ENCODE measurements at regions not wholly inside any gene's neighbourhood (a gene's known extent, or its start where the extent isn't known, plus 50 kb on each side); places are given as distances from the start of the nearest gene placed in this dataset.

- no peak for DNase-seq (ENCODE audit: insufficient read length, low spot score, missing footprints)
- Histone ChIP-seq H3K36me3 (ENCODE audit: insufficient read depth, low read length) (no peaks in the 10 kb centered on the region), H3K4me2 (ENCODE audit: insufficient read depth, low read length) (no peak overlapping the region), H3K79me2 (ENCODE audit: insufficient read depth, low read length) (no peaks in the 10 kb centered on the region), H3K27ac (ENCODE audit: low read depth, low read length) (no peak overlapping the region), H3K9me3 (ENCODE audit: low read depth, low read length) (no peaks in the 10 kb centered on the region), H3K27me3 (ENCODE audit: insufficient read depth, low read length) (no peaks in the 10 kb centered on the region), H3K4me1 (ENCODE audit: insufficient read depth, low read length) (peaks cover 9% of the 10 kb centered on the region), H2AFZ (ENCODE audit: low read length) (no peak overlapping the region), H3K4me3 (ENCODE audit: insufficient read depth, low read length) (no peak overlapping the region), H4K20me1 (ENCODE audit: insufficient read depth, low read length) (no peaks in the 10 kb centered on the region)
- TF ChIP-seq, protein P1, sequence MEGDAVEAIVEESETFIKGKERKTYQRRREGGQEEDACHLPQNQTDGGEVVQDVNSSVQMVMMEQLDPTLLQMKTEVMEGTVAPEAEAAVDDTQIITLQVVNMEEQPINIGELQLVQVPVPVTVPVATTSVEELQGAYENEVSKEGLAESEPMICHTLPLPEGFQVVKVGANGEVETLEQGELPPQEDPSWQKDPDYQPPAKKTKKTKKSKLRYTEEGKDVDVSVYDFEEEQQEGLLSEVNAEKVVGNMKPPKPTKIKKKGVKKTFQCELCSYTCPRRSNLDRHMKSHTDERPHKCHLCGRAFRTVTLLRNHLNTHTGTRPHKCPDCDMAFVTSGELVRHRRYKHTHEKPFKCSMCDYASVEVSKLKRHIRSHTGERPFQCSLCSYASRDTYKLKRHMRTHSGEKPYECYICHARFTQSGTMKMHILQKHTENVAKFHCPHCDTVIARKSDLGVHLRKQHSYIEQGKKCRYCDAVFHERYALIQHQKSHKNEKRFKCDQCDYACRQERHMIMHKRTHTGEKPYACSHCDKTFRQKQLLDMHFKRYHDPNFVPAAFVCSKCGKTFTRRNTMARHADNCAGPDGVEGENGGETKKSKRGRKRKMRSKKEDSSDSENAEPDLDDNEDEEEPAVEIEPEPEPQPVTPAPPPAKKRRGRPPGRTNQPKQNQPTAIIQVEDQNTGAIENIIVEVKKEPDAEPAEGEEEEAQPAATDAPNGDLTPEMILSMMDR (IDR thresholded peaks at IDR 0.05; ENCODE audit: extremely low read depth, low read depth, low read length): no peak
These were observed 879.0 kb downstream of the LTN1 start for GRCh38 chr21:28113718-28114117.

DNA sequence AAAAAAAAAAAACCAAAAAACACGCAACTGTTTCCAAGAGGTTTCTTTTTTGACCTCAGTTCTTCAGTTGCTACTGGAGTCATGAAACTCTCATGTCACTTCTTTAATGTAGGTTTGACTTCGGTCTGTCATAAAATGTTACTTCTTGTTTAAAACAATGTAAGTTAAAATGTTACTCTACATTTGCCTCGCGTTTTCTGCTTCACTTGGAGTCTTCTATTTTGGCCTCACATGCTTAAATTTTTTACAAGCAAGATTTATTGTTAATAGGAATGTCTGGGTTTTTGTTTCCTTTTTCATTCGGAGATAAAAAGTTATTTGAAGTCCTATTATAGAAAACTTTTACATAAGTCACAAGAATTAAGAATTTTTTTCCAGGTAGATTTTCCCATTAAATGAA lies 880.2 kb downstream of the LTN1 start:
- no peak for DNase-seq (ENCODE audit: insufficient read length, low spot score, missing footprints)
- H3K36me3 ChIP-seq (ENCODE audit: insufficient read depth, low read length): no peaks in the 10 kb centered on the region
- no peak overlapping the region for H3K27ac ChIP-seq (ENCODE audit: low read depth, low read length)
- H3K27me3 ChIP-seq (ENCODE audit: insufficient read depth, low read length): no peaks in the 10 kb centered on the region
- TF ChIP-seq, protein P1 (IDR thresholded peaks at IDR 0.05; ENCODE audit: extremely low read depth, low read depth, low read length): no peak
- H2AFZ ChIP-seq (ENCODE audit: low read length): no peak overlapping the region
- H4K20me1 ChIP-seq (ENCODE audit: insufficient read depth, low read length): no peaks in the 10 kb centered on the region
- H3K79me2 ChIP-seq (ENCODE audit: insufficient read depth, low read length): no peaks in the 10 kb centered on the region
- H3K4me1 ChIP-seq (ENCODE audit: insufficient read depth, low read length): peaks cover 9% of the 10 kb centered on the region
- H3K4me2 ChIP-seq (ENCODE audit: insufficient read depth, low read length): no peak overlapping the region
- H3K4me3 ChIP-seq (ENCODE audit: insufficient read depth, low read length): no peak overlapping the region
- H3K9me3 ChIP-seq (ENCODE audit: low read depth, low read length): no peaks in the 10 kb centered on the region

DNA sequence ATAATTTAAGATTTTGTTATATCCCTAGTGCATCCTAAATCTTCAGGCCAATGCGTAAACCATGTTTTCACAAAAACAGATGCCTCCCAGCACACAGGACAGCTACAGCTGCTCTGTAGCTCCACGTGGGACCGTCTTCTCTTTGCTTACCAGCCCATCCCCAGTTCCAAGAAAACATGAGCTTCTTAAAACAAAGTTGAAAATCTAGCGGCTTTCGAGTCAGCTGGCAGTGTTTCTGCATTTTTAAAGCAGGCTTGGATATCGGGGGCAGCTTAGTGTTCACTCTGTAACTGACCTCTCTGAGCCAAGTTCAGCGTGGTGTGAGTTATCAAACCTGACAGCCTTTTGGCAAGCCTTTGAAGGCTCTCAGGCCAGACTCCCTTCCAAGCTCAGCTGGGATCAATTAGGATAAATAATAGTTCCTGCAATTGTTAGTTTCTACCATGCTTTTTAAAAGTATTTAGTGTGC lies 881.5 kb downstream of the LTN1 start:
- H3K27ac ChIP-seq (ENCODE audit: low read depth, low read length): no peak overlapping the region
- H3K9me3 ChIP-seq (ENCODE audit: low read depth, low read length): no peaks in the 10 kb centered on the region

DNA sequence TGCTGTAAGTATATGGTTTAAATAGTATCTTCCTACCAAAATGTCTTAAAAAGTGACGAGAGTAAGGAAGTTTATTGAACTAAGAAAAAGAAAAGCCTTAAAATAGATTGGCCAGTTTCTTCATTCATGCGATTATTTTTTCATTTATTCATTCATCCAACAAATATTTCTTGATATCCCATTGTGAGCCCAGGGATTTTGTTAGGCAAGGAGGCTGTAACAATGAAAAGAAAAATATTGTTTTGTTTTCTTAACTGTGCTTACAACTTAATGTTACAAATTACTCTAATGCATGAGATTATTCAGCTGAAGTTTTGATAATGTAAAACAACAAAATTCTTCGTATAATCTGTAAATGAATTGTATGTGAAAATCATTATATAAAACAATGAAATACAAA lies 882.0 kb downstream of the LTN1 start:
- TF ChIP-seq, protein P1 (IDR thresholded peaks at IDR 0.05; ENCODE audit: extremely low read depth, low read depth, low read length): no peak
- no peak overlapping the region for H3K27ac ChIP-seq (ENCODE audit: low read depth, low read length)
- H4K20me1 ChIP-seq (ENCODE audit: insufficient read depth, low read length): no peaks in the 10 kb centered on the region
- no peaks in the 10 kb centered on the region for H3K9me3 ChIP-seq (ENCODE audit: low read depth, low read length)
- no peak for DNase-seq (ENCODE audit: insufficient read length, low spot score, missing footprints)
- H2AFZ ChIP-seq (ENCODE audit: low read length): no peak overlapping the region
- no peaks in the 10 kb centered on the region for H3K79me2 ChIP-seq (ENCODE audit: insufficient read depth, low read length)
- no peaks in the 10 kb centered on the region for H3K27me3 ChIP-seq (ENCODE audit: insufficient read depth, low read length)
- no peaks in the 10 kb centered on the region for H3K36me3 ChIP-seq (ENCODE audit: insufficient read depth, low read length)
- no peak overlapping the region for H3K4me3 ChIP-seq (ENCODE audit: insufficient read depth, low read length)
- peaks cover 9% of the 10 kb centered on the region for H3K4me1 ChIP-seq (ENCODE audit: insufficient read depth, low read length)
- peak overlapping the region; percentile 73 for H3K4me2 ChIP-seq (ENCODE audit: insufficient read depth, low read length)

More for the DNA sequence above, 881.5 kb downstream of the LTN1 start:
- Histone ChIP-seq H3K27me3 (ENCODE audit: insufficient read depth, low read length) (no peaks in the 10 kb centered on the region), H3K79me2 (ENCODE audit: insufficient read depth, low read length) (no peaks in the 10 kb centered on the region), H3K36me3 (ENCODE audit: insufficient read depth, low read length) (no peaks in the 10 kb centered on the region), H3K4me1 (ENCODE audit: insufficient read depth, low read length) (peaks cover 9% of the 10 kb centered on the region), H3K4me2 (ENCODE audit: insufficient read depth, low read length) (peak overlapping the region; percentile 73), H3K4me3 (ENCODE audit: insufficient read depth, low read length) (peak overlapping the region; percentile 45), H4K20me1 (ENCODE audit: insufficient read depth, low read length) (no peaks in the 10 kb centered on the region), H2AFZ (ENCODE audit: low read length) (peak overlapping the region; percentile 73)
- DNase-seq (ENCODE audit: insufficient read length, low spot score, missing footprints): peak; percentile 74
- TF ChIP-seq, protein P1 (IDR thresholded peaks at IDR 0.05; ENCODE audit: extremely low read depth, low read depth, low read length): no peak

Data from osteoblast (primary cell).